ENCODE measurements at regions not wholly inside any gene's neighbourhood (a gene's known extent, or its start where the extent isn't known, plus 50 kb on each side); places are given as distances from the start of the nearest gene placed in this dataset.

DNA sequence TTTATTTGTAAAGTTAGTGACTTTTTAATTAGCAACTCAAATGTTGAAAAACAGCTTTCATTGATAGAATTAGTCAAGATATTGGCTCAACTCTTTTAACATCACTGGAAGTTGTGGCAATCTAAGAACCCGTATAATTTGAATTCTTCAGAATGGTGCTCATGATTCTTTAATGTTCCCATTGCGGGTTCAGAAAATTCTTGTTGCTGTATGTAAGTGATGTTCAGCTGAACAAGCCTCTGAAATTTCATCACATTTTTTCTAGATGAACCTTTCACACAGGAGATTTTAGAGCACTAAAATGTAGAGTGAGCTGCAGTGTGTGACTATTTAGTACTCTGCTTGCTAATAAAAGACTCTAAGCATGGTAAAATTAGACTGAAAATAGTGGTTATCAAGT lies 1317.7 kb downstream of the FSTL5 start:
- TF ChIP-seq, protein P1, sequence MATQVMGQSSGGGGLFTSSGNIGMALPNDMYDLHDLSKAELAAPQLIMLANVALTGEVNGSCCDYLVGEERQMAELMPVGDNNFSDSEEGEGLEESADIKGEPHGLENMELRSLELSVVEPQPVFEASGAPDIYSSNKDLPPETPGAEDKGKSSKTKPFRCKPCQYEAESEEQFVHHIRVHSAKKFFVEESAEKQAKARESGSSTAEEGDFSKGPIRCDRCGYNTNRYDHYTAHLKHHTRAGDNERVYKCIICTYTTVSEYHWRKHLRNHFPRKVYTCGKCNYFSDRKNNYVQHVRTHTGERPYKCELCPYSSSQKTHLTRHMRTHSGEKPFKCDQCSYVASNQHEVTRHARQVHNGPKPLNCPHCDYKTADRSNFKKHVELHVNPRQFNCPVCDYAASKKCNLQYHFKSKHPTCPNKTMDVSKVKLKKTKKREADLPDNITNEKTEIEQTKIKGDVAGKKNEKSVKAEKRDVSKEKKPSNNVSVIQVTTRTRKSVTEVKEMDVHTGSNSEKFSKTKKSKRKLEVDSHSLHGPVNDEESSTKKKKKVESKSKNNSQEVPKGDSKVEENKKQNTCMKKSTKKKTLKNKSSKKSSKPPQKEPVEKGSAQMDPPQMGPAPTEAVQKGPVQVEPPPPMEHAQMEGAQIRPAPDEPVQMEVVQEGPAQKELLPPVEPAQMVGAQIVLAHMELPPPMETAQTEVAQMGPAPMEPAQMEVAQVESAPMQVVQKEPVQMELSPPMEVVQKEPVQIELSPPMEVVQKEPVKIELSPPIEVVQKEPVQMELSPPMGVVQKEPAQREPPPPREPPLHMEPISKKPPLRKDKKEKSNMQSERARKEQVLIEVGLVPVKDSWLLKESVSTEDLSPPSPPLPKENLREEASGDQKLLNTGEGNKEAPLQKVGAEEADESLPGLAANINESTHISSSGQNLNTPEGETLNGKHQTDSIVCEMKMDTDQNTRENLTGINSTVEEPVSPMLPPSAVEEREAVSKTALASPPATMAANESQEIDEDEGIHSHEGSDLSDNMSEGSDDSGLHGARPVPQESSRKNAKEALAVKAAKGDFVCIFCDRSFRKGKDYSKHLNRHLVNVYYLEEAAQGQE (IDR thresholded peaks at IDR 0.05; ENCODE audit: insufficient read depth in 1 of 2, low read depth in 2 of 2, low read length in 1 of 2), result no peak
- TF ChIP-seq, protein P2, sequence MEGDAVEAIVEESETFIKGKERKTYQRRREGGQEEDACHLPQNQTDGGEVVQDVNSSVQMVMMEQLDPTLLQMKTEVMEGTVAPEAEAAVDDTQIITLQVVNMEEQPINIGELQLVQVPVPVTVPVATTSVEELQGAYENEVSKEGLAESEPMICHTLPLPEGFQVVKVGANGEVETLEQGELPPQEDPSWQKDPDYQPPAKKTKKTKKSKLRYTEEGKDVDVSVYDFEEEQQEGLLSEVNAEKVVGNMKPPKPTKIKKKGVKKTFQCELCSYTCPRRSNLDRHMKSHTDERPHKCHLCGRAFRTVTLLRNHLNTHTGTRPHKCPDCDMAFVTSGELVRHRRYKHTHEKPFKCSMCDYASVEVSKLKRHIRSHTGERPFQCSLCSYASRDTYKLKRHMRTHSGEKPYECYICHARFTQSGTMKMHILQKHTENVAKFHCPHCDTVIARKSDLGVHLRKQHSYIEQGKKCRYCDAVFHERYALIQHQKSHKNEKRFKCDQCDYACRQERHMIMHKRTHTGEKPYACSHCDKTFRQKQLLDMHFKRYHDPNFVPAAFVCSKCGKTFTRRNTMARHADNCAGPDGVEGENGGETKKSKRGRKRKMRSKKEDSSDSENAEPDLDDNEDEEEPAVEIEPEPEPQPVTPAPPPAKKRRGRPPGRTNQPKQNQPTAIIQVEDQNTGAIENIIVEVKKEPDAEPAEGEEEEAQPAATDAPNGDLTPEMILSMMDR (IDR thresholded peaks at IDR 0.05), result no peak

Data from Panc1 (cell line).